Endothelial cell of umbilical vein (primary cell): ENCODE measurements at regions not wholly inside any gene's neighbourhood (a gene's known extent, or its start where the extent isn't known, plus 50 kb on each side); places are given as distances from the start of the nearest gene placed in this dataset.
"Not testable (repeated sequence)": the region's sequence is repeated elsewhere in the genome, so short reads cannot be mapped to it uniquely, and the experiment has no call there.

Experiments
- BruUV-seq: library from RNA; stranded (reverse); fragments of 400-500 nt; replicated peaks from 2 replicates; lab custom pipeline; 2021; lab: Mats Ljungman, UMichigan
- CTCF ChIA-PET: fragments of 300-600, 350-600 bp; sonication (Branson Sonifier 250); formaldehyde crosslinking; loops from one replicate; lab custom pipeline; 2021; ENCODE audit warnings: antibody characterized with exemption, inconsistent platforms; lab: Charles Lee
- POLR2A ChIA-PET: fragments of 300-600, 350-600 bp; sonication (Branson Sonifier 250); formaldehyde crosslinking; loops from one replicate; lab custom pipeline; 2021; ENCODE audit warnings: antibody characterized with exemption, inconsistent platforms; lab: Charles Lee
- DNase-seq: peaks from one replicate; pipeline ENCODE4 v3.0.0-alpha.2; 2011; ENCODE audit warnings: low read depth, low spot score
- FAIRE-seq: peaks from 2 replicates; lab custom pipeline; 2011; peaks lifted over from hg19 to GRCh38; lab: Jason Lieb, UNC
- H2AFZ ChIP-seq: 2 replicates; pipeline ENCODE4 v1.6.0; 2012; ENCODE audit warnings: low read depth, low read length, control low read depth, inconsistent platforms
- H3K27ac ChIP-seq: 2 replicates; pipeline ENCODE4 v1.5.1; 2011; ENCODE audit warnings: low read depth, mild to moderate bottlenecking, control low read depth, low read length, moderate library complexity; ENCODE audit not compliant: insufficient read depth
- H3K27me3 ChIP-seq, 2 experiments: 2 replicates each; pipeline versions ENCODE4 v1.6.0 to v1.6.1; 2011; ENCODE audit warnings: low read length in 2 of 2, mixed read lengths in 1 of 2; ENCODE audit not compliant: control insufficient read depth in 2 of 2, insufficient read depth in 2 of 2
- H3K36me3 ChIP-seq, 2 experiments: 2 replicates in 1 of 2; 3 replicates in 1 of 2; pipeline ENCODE4 v1.5.1; 2011; ENCODE audit warnings: low read length in 2 of 2, mild to moderate bottlenecking in 1 of 2, moderate library complexity in 1 of 2; ENCODE audit not compliant: control insufficient read depth in 2 of 2, insufficient read depth in 2 of 2; ENCODE audit errors: extremely low read depth in 1 of 2
- H3K4me1 ChIP-seq: 3 replicates; pipeline ENCODE4 v1.5.1; 2011; ENCODE audit warnings: mild to moderate bottlenecking, low read length; ENCODE audit not compliant: control insufficient read depth, insufficient read depth; ENCODE audit errors: extremely low read depth
- H3K4me2 ChIP-seq: 2 replicates; pipeline ENCODE4 v1.6.1; 2011; ENCODE audit warnings: low read length, control low read depth, mixed read lengths; ENCODE audit not compliant: insufficient read depth
- H3K4me3 ChIP-seq, 3 experiments: fragments of 200-600 bp in 1 of 3; sonication (generic), shearing (Covaris generic) in 1 of 3; replicated peaks in 1 of 3; 2 replicates each; pipeline ENCODE4 v1.5.1; 2011 to 2016; ENCODE audit warnings: control low read depth in 3 of 3, low read length in 3 of 3, mild to moderate bottlenecking in 2 of 3, inconsistent platforms in 1 of 3, low read depth in 1 of 3, moderate library complexity in 1 of 3; ENCODE audit not compliant: insufficient read depth in 1 of 3
- H3K79me2 ChIP-seq: 2 replicates; pipeline ENCODE4 v1.6.0; 2012; ENCODE audit warnings: low read length, inconsistent platforms; ENCODE audit not compliant: control insufficient read depth, insufficient read depth
- H3K9ac ChIP-seq: replicated peaks from 2 replicates; pipeline ENCODE3; 2011; ENCODE audit warnings: low read length, control low read depth; ENCODE audit not compliant: insufficient read depth; ENCODE audit errors: extremely low read depth
- H3K9me1 ChIP-seq: replicated peaks from 3 replicates; pipeline ENCODE4 v1.6.0; 2011; ENCODE audit warnings: mild to moderate bottlenecking, low read length; ENCODE audit not compliant: control insufficient read depth, insufficient read depth; ENCODE audit errors: extremely low read depth
- H3K9me3 ChIP-seq: replicated peaks from 2 replicates; pipeline ENCODE4 v1.5.1; 2012; ENCODE audit warnings: low read length, inconsistent platforms; ENCODE audit not compliant: control insufficient read depth, insufficient read depth
- H4K20me1 ChIP-seq: replicated peaks from 2 replicates; pipeline ENCODE3; 2011; ENCODE audit warnings: mild to moderate bottlenecking, low read length; ENCODE audit not compliant: control insufficient read depth, insufficient read depth; ENCODE audit errors: extremely low read depth
- GATA2 ChIP-seq: IDR thresholded peaks from 2 replicates; pipeline ENCODE4 v1.7.0; 2011; ENCODE audit warnings: low read depth, mild to moderate bottlenecking, moderate library complexity, mixed read lengths, low read length; ENCODE audit not compliant: insufficient read length, insufficient read depth
- MYC ChIP-seq: IDR thresholded peaks from one replicate; pipeline ENCODE4 v1.6.1; 2011; ENCODE audit warnings: mild to moderate bottlenecking, low read depth, low read length
- dilution Hi-C: fragments of 300-500 bp; cut with MboI; formaldehyde crosslinking; loops from one replicate; pipeline ENCODE4 v1.15.0; 2019; ENCODE audit warnings: low sequenced_read_pairs; ENCODE audit not compliant: extremely low pct_ligation_motif_present
- intact Hi-C: fragments of 100-400 bp; cut with micrococcal nuclease; formaldehyde crosslinking; loops from one replicate; pipeline ENCODE4 v1.10.0; 2022
- TF ChIP-seq, protein P1 (sequence below): IDR thresholded peaks from 2 replicates; pipeline ENCODE4 v1.6.1; 2011; ENCODE audit not compliant: insufficient read depth, insufficient read length

DNA sequence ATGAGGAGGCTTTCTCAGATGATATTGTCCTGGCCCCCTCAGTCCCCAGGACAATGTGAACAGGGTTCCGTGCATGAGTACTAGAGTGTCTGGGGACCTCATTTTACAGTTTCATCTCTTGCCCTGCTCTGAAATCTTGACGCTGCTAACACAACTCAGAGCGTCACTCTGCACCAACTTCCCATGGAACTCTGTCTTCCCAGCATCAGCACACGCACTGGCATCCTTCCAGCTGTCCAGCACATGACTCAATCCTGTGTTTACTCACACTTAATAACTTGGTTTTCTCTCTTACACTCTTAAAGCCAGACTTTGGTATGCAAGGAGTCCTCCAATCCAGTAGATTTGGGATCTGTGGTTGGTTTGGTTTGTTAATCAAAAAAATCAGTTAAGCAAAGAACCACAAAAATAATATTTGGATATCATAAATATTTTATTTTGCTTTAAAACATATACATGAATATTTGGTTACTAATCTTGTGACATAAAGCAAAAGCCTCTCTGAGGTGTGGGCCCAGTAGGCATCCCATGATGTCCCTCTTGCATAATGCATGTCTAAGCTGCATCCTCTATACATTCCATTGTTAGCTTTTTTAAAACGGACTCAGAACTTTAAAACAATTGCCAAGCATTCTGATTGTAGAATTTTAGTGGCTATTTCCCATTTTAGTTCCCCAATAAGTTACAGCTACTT lies 131.0 kb downstream of the CXCL12 start:
- H3K4me2 ChIP-seq = no peak overlapping the region
- CTCF ChIA-PET = no interaction called here

DNA sequence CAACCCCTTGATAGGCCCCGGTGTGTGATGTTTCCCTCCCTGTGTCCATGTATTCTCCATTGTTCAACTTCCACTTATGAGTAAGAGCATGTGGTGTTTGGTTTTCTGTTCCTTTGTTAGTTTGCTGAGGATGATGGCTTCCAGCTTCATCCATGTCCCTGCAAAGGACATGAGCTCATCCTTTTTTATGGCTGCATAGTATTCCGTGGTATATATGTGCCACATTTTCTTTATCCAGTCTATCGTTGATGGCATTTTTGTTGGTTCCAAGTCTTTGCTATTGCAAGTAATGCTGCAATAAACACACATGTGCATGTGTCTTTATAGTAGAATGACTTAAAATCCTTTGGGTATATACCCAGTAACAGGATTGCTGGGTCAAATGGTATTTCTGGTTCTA lies 132.3 kb downstream of the CXCL12 start:
- POLR2A ChIA-PET, H3K9me1 ChIP-seq, H2AFZ ChIP-seq, dilution Hi-C loops, H3K36me3 ChIP-seq, H3K4me2 ChIP-seq, H3K79me2 ChIP-seq, H3K4me3 ChIP-seq, FAIRE-seq, DNase-seq, H4K20me1 ChIP-seq, BruUV-seq, H3K9ac ChIP-seq, H3K9me3 ChIP-seq, intact Hi-C loops, H3K27me3 ChIP-seq, H3K27ac ChIP-seq, H3K4me1 ChIP-seq, CTCF ChIA-PET: not testable (repeated sequence)

More for the DNA sequence above, 131.0 kb downstream of the CXCL12 start:
- POLR2A ChIA-PET = no interaction called here
- FAIRE-seq = no peak
- no peak overlapping the region for H3K9ac ChIP-seq
- dilution Hi-C loops = no loop called here
- DNase-seq = no peak
- no peaks in the 10 kb centered on the region for H4K20me1 ChIP-seq
- TF ChIP-seq GATA2 = no peak
- TF ChIP-seq, protein P1, sequence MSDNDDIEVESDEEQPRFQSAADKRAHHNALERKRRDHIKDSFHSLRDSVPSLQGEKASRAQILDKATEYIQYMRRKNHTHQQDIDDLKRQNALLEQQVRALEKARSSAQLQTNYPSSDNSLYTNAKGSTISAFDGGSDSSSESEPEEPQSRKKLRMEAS = no peak
- TF ChIP-seq MYC = no peak
- H2AFZ ChIP-seq = no peak overlapping the region
- no peaks in the 10 kb centered on the region for H3K4me1 ChIP-seq
- H3K79me2 ChIP-seq = no peaks in the 10 kb centered on the region
- no peaks in the 10 kb centered on the region for H3K36me3 ChIP-seq
- peaks cover 3% of the 10 kb centered on the region for H3K9me3 ChIP-seq
- H3K4me3 ChIP-seq = no peak overlapping the region
- H3K27me3 ChIP-seq = no peaks in the 10 kb centered on the region
- no peaks in the 10 kb centered on the region for H3K9me1 ChIP-seq
- intact Hi-C loops = no loop called here
- no peak overlapping the region for H3K27ac ChIP-seq
- BruUV-seq = no TSS peak

DNA sequence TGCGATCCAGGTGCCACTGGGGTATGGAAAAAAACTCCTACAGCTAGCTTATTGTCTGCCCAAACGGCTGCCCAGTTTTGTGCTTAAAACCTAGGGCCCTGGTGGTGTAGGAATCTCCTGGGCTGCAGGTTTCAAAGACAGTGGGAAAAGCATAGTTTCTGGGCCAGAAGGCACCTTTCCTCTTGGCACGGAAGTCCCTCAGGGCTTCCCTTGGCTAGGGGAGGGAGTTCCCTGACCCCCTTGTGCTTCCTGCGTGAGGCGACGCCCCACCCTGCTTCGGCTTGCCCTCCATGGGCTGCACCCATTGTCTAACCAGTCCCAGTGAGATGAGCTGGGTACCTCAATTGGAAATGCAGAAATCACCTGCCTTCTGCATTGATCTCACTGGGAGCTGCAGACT lies 135.0 kb downstream of the CXCL12 start:
- H3K27ac ChIP-seq, H3K9me1 ChIP-seq, H3K9me3 ChIP-seq, H3K79me2 ChIP-seq, H2AFZ ChIP-seq, H3K4me1 ChIP-seq, DNase-seq, H3K4me3 ChIP-seq, dilution Hi-C loops, BruUV-seq, FAIRE-seq, H3K9ac ChIP-seq, H3K36me3 ChIP-seq, H3K4me2 ChIP-seq, CTCF ChIA-PET, intact Hi-C loops, H4K20me1 ChIP-seq, H3K27me3 ChIP-seq, POLR2A ChIA-PET: not testable (repeated sequence)
